ENCODE measurements at regions not wholly inside any gene's neighbourhood (a gene's known extent, or its start where the extent isn't known, plus 50 kb on each side); places are given as distances from the start of the nearest gene placed in this dataset.

DNA sequence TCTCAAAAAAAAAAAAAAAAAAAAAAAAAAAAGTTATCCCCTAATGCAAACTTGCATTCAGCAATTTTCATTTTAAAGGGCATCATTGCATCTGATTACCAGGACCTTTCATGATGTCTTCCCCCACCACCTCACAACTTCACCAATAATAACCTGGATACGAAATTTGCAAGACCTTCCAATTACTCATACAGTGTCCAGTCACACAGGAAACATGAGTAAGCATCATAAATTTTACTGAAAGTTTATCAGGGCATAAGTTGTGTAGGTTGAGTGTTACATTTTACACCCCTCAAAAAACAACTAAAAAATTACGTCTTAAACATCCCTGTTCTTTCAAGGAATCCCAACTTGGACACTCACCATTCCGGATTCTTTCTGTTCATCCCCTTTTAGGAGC is 79.1 kb upstream of the ANKEF1 start:
- TF ChIP-seq, protein P1, sequence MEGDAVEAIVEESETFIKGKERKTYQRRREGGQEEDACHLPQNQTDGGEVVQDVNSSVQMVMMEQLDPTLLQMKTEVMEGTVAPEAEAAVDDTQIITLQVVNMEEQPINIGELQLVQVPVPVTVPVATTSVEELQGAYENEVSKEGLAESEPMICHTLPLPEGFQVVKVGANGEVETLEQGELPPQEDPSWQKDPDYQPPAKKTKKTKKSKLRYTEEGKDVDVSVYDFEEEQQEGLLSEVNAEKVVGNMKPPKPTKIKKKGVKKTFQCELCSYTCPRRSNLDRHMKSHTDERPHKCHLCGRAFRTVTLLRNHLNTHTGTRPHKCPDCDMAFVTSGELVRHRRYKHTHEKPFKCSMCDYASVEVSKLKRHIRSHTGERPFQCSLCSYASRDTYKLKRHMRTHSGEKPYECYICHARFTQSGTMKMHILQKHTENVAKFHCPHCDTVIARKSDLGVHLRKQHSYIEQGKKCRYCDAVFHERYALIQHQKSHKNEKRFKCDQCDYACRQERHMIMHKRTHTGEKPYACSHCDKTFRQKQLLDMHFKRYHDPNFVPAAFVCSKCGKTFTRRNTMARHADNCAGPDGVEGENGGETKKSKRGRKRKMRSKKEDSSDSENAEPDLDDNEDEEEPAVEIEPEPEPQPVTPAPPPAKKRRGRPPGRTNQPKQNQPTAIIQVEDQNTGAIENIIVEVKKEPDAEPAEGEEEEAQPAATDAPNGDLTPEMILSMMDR (IDR thresholded peaks at IDR 0.05; ENCODE audit: low read depth, low read length, missing input control) = no peak
- TF ChIP-seq, protein P2, sequence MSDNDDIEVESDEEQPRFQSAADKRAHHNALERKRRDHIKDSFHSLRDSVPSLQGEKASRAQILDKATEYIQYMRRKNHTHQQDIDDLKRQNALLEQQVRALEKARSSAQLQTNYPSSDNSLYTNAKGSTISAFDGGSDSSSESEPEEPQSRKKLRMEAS (IDR thresholded peaks at IDR 0.05) = no peak
- TF ChIP-seq EGR1 (IDR thresholded peaks at IDR 0.05; ENCODE audit: low read depth in 2 of 2) (no peak), HNF4G (IDR thresholded peaks at IDR 0.05) (no peak), RXRA (IDR thresholded peaks at IDR 0.05) (no peak), JUND (IDR thresholded peaks at IDR 0.05) (no peak)

All from liver (tissue), 3 donors.